ENCODE measurements at regions not wholly inside any gene's neighbourhood (a gene's known extent, or its start where the extent isn't known, plus 50 kb on each side); places are given as distances from the start of the nearest gene placed in this dataset.

GRCh38 chr2:62281663-62282062 lies 85.7 kb downstream of the B3GNT2 start:
- peak in 1 of 2 donors; percentile 9 for DNase-seq (ENCODE audit: low read depth in 2 of 2)

DNA sequence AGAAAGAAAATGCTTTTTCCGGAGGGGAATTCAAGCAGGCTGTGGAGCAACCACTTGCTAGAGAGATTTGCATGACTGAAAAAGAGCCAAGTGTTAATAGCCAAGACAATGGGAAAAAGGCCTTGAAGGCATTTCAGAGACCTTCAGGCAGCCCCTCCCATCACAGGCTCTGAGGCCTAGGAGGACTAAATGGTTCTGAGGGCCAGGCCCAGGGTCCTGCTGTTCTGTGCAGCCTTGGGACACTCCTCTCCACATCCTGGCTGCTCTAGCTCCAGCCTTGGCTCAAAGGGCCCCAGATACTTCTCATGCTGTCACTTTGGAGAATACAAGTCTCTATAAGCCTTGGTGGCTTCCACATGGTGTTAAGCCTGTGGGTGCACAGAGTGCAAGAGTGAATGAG lies 81.8 kb downstream of the B3GNT2 start:
- no peak for DNase-seq (ENCODE audit: low read depth in 2 of 2)

Data from dermis microvascular lymphatic vessel endothelial cell (primary cell).